Keratinocyte (primary cell): ENCODE measurements at regions not wholly inside any gene's neighbourhood (a gene's known extent, or its start where the extent isn't known, plus 50 kb on each side); places are given as distances from the start of the nearest gene placed in this dataset.

Experiments
- EZH2 ChIP-seq: IDR thresholded peaks from one replicate; pipeline ENCODE4 v1.6.1; 2012; ENCODE audit warnings: inconsistent platforms, mild to moderate bottlenecking, low read length, moderate library complexity
- TF ChIP-seq, protein P1 (sequence below), 3 experiments: IDR thresholded peaks in 1 of 3; conservative IDR thresholded peaks in 1 of 3; optimal IDR thresholded peaks in 1 of 3; 2 replicates in 2 of 3; 3 replicates in 1 of 3; pipeline versions ENCODE3 to v1.5.1; 2011; ENCODE audit warnings: low read length in 3 of 3, mild to moderate bottlenecking in 3 of 3, moderate library complexity in 2 of 3, control low read depth in 1 of 3, inconsistent platforms in 1 of 3; ENCODE audit not compliant: insufficient read depth in 2 of 3; ENCODE audit errors: extremely low read depth in 1 of 3

GRCh38 chr9:33728613-33729012 is 66.7 kb upstream of the PRSS3 start:
- TF ChIP-seq, protein P1, sequence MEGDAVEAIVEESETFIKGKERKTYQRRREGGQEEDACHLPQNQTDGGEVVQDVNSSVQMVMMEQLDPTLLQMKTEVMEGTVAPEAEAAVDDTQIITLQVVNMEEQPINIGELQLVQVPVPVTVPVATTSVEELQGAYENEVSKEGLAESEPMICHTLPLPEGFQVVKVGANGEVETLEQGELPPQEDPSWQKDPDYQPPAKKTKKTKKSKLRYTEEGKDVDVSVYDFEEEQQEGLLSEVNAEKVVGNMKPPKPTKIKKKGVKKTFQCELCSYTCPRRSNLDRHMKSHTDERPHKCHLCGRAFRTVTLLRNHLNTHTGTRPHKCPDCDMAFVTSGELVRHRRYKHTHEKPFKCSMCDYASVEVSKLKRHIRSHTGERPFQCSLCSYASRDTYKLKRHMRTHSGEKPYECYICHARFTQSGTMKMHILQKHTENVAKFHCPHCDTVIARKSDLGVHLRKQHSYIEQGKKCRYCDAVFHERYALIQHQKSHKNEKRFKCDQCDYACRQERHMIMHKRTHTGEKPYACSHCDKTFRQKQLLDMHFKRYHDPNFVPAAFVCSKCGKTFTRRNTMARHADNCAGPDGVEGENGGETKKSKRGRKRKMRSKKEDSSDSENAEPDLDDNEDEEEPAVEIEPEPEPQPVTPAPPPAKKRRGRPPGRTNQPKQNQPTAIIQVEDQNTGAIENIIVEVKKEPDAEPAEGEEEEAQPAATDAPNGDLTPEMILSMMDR (optimal IDR thresholded peaks at IDR 0.05 in 1 of 3, IDR thresholded peaks at IDR 0.05 in 1 of 3, conservative IDR thresholded peaks at IDR 0.05 in 1 of 3; ENCODE audit: extremely low read depth in 1 of 3, insufficient read depth in 2 of 3, low read length in 3 of 3) = no peak
- TF ChIP-seq EZH2 = no peak
